ENCODE measurements at regions not wholly inside any gene's neighbourhood (a gene's known extent, or its start where the extent isn't known, plus 50 kb on each side); places are given as distances from the start of the nearest gene placed in this dataset.
"Not testable (repeated sequence)": the region's sequence is repeated elsewhere in the genome, so short reads cannot be mapped to it uniquely, and the experiment has no call there.

GRCh38 chr6:133047706-133048105 is 193.5 kb upstream of the EYA4 start:
- DNase-seq (ENCODE audit: low spot score): no peak

DNA sequence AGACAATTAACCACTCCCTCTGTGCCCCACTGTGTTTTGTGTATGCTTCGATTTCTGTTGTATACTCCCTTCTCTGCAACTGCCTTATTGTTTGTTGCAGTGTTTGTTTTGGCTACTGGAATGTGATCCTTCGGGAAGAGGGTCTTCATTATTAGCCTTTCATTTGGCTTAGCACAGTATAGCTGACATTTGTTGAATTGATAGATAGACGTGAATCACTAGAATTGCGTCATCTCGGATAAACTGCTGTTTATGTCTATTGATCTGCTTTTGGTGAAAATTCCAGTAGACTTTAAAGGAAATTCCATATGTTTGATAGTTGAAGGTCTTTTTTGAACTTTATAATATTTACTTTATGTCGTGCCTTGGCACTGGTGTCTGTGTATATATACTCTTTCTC is 189.9 kb upstream of the EYA4 start:
- DNase-seq (ENCODE audit: low spot score): no peak

- DNase-seq (ENCODE audit: low spot score): no peak
These were observed 188.7 kb upstream of the EYA4 start for GRCh38 chr6:133052465-133052864.

DNA sequence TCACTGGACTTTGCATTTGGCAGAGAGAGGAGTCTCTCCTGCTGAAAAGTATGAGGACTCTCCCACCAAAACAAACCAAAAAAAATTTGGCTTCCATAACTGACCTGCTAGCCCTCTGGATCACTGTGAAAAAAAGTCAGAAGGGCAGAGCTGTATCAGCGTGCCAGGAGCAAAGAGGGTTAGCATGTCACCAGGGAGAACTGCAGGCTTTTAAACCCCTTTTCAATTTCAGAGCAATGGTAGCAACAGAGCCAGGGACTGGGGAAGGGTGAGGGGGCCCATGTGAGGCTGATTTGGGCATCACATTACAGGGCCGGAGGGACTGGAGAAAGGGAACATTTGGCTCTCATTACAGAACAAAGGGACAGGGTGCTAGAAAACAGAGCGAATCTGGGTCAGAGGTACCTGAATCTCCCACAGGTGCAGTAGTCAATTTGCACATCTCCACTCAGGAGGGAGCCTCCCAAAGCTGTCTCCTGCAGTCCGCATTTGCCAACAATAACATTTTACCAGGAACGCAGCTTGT is 185.7 kb upstream of the EYA4 start:
- DNase-seq (ENCODE audit: low spot score): no peak

DNA sequence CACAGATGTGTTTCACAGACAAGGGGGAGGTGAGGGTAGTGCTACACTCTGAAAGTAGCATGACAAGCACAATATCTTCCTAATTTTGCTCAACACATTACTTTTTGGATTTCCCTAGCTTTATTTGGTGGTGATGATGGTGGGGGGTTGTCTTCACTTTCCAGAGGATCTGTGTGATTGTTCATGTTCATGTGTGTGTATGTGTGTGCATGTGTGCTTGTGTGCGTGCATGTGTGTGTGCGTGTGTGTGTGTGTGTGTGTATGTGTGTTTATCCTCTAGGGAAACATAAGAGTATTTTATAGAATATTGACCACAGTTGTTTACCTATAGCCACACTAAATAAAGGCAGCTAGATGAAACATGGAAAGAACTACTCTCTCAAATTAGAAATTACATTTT is 183.8 kb upstream of the EYA4 start:
- no peak for DNase-seq (ENCODE audit: low spot score)

DNA sequence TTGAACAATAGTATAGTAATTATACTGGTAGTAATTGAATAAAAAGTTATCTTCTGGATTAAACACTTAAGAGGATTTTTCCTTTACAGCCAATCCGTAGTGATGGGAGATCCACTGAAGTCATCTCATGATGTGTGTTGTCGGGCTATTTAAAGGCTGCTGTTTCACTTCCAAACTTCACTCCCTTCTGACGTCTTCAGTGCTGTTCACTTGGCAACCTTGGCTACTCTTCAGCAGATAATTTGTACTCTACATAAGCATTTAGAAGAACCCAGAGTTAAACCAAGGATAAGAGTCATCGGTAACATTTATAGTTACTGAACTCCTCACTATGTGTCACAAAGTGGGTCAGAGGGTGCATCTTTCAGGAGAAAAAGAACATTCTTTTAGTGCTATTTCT is 179.1 kb upstream of the EYA4 start:
- no peak for DNase-seq (ENCODE audit: low spot score)

DNA sequence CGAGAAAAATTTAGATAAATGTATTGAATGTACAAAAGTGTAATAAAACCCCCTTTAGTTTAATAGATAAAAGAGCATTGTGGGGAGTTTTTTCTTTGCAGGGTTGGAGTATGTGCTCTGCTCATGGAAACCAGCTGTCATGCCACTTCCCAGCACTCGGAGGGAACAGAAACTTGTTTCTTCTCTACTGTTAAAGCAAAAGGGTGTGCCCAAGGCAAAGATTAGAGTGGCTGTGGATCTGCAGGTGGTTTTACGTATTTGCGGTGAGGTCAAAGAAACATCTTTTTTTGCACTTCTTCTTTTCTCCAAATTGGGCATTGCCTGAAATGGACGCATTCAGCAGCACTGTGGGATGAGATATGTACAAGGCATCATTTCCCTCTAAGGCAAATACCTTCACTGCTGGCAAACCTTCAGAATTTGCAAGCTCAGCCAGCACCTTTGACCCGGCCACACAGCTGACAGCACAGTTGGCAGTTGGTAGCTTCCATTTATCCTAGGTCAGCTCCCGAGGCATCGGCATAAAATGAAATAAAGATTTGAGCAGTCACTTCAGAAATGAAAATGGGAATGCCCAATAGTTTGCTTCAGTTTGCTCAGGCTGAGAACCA is 178.4 kb upstream of the EYA4 start:
- DNase-seq (ENCODE audit: low spot score): no peak

DNA sequence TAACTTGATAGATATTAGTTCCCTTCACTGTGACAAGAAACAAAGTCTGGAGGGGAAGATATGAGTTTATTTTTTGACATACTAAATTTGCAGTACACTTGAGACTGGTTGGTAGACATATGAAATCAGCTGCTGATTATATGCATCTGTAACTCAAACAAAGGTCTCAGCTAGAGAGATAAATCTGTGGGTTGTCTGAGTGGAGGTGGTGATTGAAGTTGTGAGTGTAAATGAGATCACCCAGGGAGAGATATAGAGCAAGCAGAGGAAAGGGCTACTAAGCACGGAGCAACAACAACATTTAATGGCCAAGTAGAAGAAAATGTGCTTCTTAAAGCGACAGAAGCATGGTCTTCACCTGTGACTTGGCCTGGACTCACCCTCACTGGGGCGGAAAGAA is 173.2 kb upstream of the EYA4 start:
- DNase-seq (ENCODE audit: low spot score): no peak

DNA sequence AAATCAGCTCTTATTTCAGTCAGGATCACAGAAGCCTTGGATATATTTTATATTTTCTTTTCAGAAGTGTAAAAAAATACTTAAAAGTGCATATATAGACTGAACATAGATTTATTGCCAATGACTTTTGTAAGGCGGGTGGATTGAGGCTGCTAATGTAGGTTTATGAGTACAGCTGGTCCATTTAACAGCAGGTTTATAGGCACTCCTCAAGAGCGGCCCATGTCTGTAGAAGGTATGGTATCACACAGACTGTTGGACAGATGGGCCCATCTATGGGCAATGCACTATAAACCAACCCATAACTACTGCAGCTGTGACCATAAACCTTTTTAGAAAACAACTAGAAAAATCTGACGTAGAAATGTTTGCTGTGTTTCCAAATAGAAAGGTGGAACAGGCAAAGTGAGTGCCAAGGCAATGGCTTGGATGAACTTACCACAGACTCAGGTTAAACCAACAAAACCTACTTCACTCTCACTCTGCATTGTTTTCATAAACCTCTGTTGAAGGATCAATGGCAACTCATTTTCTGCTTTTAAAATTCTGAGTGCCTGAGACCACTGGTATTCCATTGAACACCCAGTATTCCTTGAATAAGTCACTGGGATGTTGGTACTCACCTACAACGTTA is 170.6 kb upstream of the EYA4 start:
- no peak for DNase-seq (ENCODE audit: low spot score)

- DNase-seq (ENCODE audit: low spot score): no peak
These were observed 161.3 kb upstream of the EYA4 start for GRCh38 chr6:133079901-133080300.

DNA sequence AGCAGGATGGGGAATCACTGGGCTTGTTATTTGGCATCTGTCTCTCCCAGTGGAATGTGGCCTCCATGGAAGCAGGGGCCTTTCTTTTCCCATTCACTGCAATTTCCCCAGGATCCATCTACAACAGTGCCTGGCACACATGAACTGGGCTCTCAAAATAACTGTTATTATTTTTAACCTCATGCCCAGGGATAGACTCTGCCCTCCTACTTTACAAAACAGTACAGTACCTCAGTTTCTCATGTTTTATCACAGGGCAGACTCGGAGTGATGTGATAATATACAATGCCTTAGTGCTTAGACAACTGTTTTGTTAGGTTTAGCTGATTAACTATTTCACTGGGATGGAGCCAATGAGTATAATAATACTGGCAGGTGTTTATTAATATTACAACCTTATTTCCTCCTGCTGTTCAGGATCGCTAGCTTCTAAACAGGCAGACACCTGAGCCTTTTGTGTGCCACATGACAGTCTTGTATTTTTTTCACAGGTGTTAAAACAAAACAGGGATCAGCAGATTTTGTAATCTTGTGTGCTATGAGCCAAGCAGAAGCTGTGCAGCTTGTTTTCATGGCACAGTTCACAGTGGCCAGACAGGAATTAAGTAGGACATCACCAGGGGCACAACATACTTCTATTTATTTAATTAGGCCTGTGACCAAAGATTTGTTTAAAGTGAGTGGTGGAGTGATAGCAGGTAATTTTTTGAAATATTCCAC is 157.7 kb upstream of the EYA4 start:
- no peak for DNase-seq (ENCODE audit: low spot score)

- no peak for DNase-seq (ENCODE audit: low spot score)
These were observed 155.7 kb upstream of the EYA4 start for GRCh38 chr6:133085471-133085870.

DNA sequence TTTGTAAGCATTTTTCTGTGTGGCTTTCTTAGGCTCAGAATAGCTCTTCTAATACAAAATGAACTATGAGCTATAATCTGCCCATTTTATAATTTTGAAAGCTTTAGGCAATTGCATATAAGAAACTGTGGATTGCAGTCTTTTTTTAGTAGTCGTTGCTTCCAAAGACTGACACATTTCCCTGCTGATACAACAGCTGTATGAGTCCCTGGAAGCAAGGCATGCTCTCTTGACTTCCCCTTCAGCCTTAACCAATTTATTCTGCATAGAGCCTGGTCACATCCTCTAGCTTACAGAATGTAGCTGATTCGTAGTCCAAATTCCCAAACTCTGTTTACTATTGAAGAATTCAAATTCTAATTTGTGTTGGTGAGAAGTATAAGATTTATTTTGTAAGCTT is 155.3 kb upstream of the EYA4 start:
- no peak for DNase-seq (ENCODE audit: low spot score)

GRCh38 chr6:133088931-133089695 is 152.0 kb upstream of the EYA4 start:
- DNase-seq (ENCODE audit: low spot score): no peak

- DNase-seq (ENCODE audit: low spot score): no peak
These were observed 149.0 kb upstream of the EYA4 start for GRCh38 chr6:133092199-133092598.

- no peak for DNase-seq (ENCODE audit: low spot score)
These were observed 148.4 kb upstream of the EYA4 start for GRCh38 chr6:133092771-133093170.

DNA sequence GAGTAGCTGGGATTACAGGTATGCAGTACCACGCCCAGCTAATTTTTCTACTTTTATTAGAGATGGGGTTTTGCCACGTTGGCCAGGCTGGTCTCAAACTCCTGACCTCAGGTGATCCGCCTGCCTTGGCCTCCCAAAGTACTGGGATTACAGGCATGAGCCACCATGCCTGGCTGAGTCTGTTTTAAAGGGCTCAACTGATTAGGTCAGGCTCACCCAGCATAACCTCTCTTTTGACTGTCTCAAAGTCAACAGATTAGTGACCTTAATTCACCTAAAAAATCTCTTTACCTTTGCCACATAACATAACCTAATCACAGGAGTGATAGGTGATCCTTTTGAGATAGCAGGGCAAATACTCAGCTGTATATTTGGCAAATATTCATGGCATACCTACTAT is 147.9 kb upstream of the EYA4 start:
- DNase-seq (ENCODE audit: low spot score): not testable (repeated sequence)

- no peak for DNase-seq (ENCODE audit: low spot score)
These were observed 147.2 kb upstream of the EYA4 start for GRCh38 chr6:133093956-133094355.

GRCh38 chr6:133097208-133097607 is 143.9 kb upstream of the EYA4 start:
- DNase-seq (ENCODE audit: low spot score): no peak

DNA sequence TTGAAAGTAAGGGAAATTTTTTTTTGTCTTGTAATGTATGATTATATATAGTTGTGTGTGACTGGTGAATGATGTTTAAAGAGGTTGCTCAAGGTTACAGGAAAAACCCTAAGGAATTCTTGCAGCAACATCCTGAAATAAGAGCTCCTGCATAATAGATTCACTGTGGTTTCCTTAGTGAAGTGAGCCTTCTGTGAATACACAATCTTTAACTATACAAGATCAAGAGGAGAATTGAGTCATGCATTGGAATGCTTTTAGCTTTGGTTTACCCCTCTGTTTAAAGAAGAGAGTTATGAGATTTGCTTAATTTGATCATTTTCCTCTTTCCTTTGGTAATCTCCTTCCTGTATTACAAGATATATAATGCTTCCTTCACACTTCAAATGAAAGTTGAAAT is 141.6 kb upstream of the EYA4 start:
- no peak for DNase-seq (ENCODE audit: low spot score)

- no peak for DNase-seq (ENCODE audit: low spot score)
These were observed 140.3 kb upstream of the EYA4 start for GRCh38 chr6:133100865-133101264.

DNA sequence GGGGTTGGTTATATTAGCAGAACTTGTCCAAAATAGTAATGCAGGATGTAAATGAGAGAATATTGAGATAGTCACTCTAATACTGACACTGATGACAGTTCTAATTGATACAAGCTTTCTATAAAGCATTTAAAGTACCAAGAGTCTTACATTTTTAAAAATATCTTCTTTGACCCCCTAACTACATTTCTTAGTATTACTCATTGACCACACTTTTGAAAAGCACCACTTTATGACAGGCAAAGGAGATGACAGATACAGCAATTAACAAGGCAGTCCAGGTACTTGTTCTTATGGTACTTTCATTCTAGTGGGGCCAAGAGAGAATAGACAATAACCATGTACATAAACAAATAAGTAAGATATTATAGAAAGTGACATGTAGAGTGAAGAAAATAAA is 139.4 kb upstream of the EYA4 start:
- DNase-seq (ENCODE audit: low spot score): no peak

Data from ureter (tissue), 1 donor.